Retinal pigment epithelial cell (primary cell): ENCODE measurements at regions not wholly inside any gene's neighbourhood (a gene's known extent, or its start where the extent isn't known, plus 50 kb on each side); places are given as distances from the start of the nearest gene placed in this dataset.

Source experiments
- DNase-seq: peaks from one replicate; pipeline ENCODE4 v3.0.0-alpha.2; 2010; ENCODE audit warnings: low read depth
- H3K4me3 ChIP-seq: 2 replicates; pipeline ENCODE4 v1.5.1; 2011; ENCODE audit warnings: mild to moderate bottlenecking, low read length, control low read depth, moderate library complexity
- CTCF ChIP-seq: conservative IDR thresholded peaks from 2 replicates; pipeline ENCODE4 v1.5.1; 2011; ENCODE audit warnings: low read depth, low read length, control low read depth, inconsistent platforms

DNA sequence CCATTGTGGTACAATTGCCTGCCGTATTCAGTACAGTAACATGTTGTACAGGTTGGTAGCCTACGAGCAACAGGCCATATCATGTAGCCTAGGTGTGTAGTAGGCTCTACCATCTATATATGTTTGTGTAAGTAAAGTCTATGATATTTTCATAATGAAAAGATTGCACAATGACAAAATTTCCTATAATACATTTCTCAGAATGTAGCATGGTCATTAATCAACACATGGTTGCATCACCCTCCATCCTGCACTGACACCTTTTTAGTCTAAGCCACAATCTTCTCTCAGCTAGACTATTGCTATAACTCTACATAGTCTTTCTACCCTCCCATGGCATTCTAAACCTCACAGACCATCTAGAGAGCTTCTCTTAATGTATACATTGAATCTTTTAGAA lies 158.5 kb upstream of the HMGA2 start:
- no peak for DNase-seq
- TF ChIP-seq CTCF: no peak
- H3K4me3 ChIP-seq: no peak overlapping the region

GRCh38 chr12:65666876-65667275 lies 157.4 kb upstream of the HMGA2 start:
- no peak overlapping the region for H3K4me3 ChIP-seq
- TF ChIP-seq CTCF: no peak
- DNase-seq: no peak

DNA sequence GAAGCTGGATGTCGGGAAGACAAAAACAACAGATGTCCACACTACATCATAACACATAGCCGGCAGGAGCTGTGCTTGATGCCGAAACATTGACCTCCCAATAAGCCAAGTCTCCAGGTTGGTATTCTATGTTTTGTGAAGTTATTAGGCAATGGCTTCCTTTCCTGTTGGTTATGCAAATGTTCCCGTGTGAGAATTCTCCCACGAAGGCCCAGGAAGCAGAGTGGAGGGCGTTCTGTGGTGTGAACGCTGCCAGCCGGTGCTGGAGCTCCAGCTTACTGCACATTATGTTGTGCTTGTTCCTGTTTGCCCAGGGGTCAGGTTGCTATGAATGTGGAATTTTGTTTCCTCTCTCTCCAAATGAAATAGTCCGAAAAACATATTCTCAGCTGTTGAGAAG lies 156.4 kb upstream of the HMGA2 start:
- no peak overlapping the region for H3K4me3 ChIP-seq
- TF ChIP-seq CTCF: no peak
- no peak for DNase-seq

- no peak overlapping the region for H3K4me3 ChIP-seq
- no peak for DNase-seq
- TF ChIP-seq CTCF: no peak
Measured at GRCh38 chr12:65668981-65669695, 155.1 kb upstream of the HMGA2 start.

GRCh38 chr12:65670775-65671174 lies 153.5 kb upstream of the HMGA2 start:
- TF ChIP-seq CTCF: no peak
- no peak for DNase-seq
- H3K4me3 ChIP-seq: no peak overlapping the region

GRCh38 chr12:65672441-65672840 lies 151.8 kb upstream of the HMGA2 start:
- no peak overlapping the region for H3K4me3 ChIP-seq
- DNase-seq: no peak
- TF ChIP-seq CTCF: no peak

DNA sequence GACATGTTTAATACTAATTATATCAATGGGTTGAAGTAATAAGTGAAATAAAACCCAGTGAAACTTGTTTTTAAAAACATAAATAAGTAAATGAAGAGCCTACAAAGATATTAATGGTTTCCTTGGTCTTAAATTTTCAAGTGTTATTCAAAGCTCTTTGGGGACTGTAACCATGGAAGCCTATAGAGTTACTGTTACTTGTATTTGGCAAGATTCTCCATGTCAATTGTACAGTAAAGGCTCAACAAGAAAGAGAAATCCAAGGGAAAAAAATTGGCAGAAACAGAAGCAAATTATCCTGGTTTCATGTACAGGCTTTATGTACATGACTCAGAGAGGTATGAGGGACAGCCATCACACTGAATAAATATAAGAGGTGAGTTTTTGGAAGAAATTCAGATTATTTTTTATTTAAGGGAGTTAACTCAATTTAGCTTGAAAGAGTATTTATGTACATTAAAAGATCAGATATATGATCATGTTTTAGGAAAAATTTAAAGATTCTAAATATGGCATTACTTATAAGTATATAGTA lies 151.1 kb upstream of the HMGA2 start:
- no peak for DNase-seq
- TF ChIP-seq CTCF: no peak
- H3K4me3 ChIP-seq: no peak overlapping the region
